GM23338 (cell line): ENCODE measurements at regions not wholly inside any gene's neighbourhood (a gene's known extent, or its start where the extent isn't known, plus 50 kb on each side); places are given as distances from the start of the nearest gene placed in this dataset.

Experiments used
- ATAC-seq: fragments of 200-7000 bp; cut with Tn5 transposase; 3 replicates; pipeline ENCODE4 v1.9.1; 2020
- DNase-seq: peaks from one replicate; pipeline ENCODE4 v3.0.0-alpha.2; 2015; ENCODE audit warnings: low spot score
- H2AFZ ChIP-seq: fragments of 200-600 bp; sonication (generic); 2 replicates; pipeline ENCODE4 v1.8.0; 2016; ENCODE audit warnings: antibody characterized with exemption, mild to moderate bottlenecking, moderate library complexity
- H3F3A ChIP-seq: fragments of 200-600 bp; sonication (generic); replicated peaks from 2 replicates; pipeline ENCODE4 v1.8.0; 2017; ENCODE audit warnings: antibody characterized with exemption, mixed run types, low read depth
- H3K27ac ChIP-seq: fragments of 200-600 bp; sonication (generic); 2 replicates; pipeline ENCODE4 v1.6.1; 2016; ENCODE audit warnings: low read depth
- H3K27me3 ChIP-seq: fragments of 200-600 bp; sonication (generic); 2 replicates; pipeline ENCODE4 v1.8.0; 2016; ENCODE audit warnings: mild to moderate bottlenecking, mixed run types, moderate library complexity; ENCODE audit not compliant: insufficient read depth
- H3K36me3 ChIP-seq: fragments of 200-600 bp; sonication (generic); 2 replicates; pipeline ENCODE4 v1.8.0; 2016; ENCODE audit warnings: mild to moderate bottlenecking; ENCODE audit not compliant: insufficient read depth
- H3K4me1 ChIP-seq: fragments of 200-600 bp; sonication (generic); 2 replicates; pipeline ENCODE4 v1.8.0; 2016; ENCODE audit warnings: mild to moderate bottlenecking, moderate library complexity; ENCODE audit not compliant: insufficient read depth
- H3K4me2 ChIP-seq: fragments of 200-600 bp; sonication (generic); 2 replicates; pipeline ENCODE4 v1.7.1; 2017; ENCODE audit warnings: mixed run types
- H3K4me3 ChIP-seq: fragments of 200-600 bp; sonication (generic); 2 replicates; pipeline ENCODE4 v1.6.1; 2016; ENCODE audit warnings: mixed run types
- H3K79me2 ChIP-seq: fragments of 200-600 bp; sonication (generic); replicated peaks from 2 replicates; pipeline ENCODE4 v1.8.0; 2017; ENCODE audit warnings: mild to moderate bottlenecking; ENCODE audit not compliant: insufficient read depth
- H3K9me2 ChIP-seq: fragments of 200-600 bp; sonication (generic); 2 replicates; pipeline ENCODE4 v1.8.0; 2017; ENCODE audit not compliant: insufficient read depth
- H4K20me1 ChIP-seq: fragments of 200-600 bp; sonication (generic); replicated peaks from 2 replicates; pipeline ENCODE4 v1.8.0; 2017; ENCODE audit warnings: mild to moderate bottlenecking; ENCODE audit not compliant: insufficient read depth
- H3K27ac Mint-ChIP-seq: 2 replicates; pipeline ENCODE4 v1.8.0; 2020; ENCODE audit warnings: inconsistent platforms, mild to moderate bottlenecking, moderate library complexity, mixed read lengths
- H3K27me3 Mint-ChIP-seq: 3 replicates; pipeline ENCODE4 v1.8.0; 2022; ENCODE audit warnings: low read depth, mild to moderate bottlenecking, moderate library complexity, mixed read lengths, inconsistent platforms; ENCODE audit not compliant: insufficient read depth, poor library complexity
- H3K36me3 Mint-ChIP-seq: 3 replicates; pipeline ENCODE4 v1.8.0; 2021; ENCODE audit warnings: low read depth, mild to moderate bottlenecking, inconsistent platforms, moderate library complexity, mixed read lengths
- H3K4me1 Mint-ChIP-seq: 3 replicates; pipeline ENCODE4 v1.8.0; 2020; ENCODE audit warnings: mild to moderate bottlenecking, inconsistent platforms, mixed read lengths
- H3K4me3 Mint-ChIP-seq: 3 replicates; pipeline ENCODE4 v1.8.0; 2021; ENCODE audit warnings: moderate library complexity, mild to moderate bottlenecking, inconsistent platforms, mixed read lengths
- H3K9me3 Mint-ChIP-seq: 3 replicates; pipeline ENCODE4 v1.8.0; 2020; ENCODE audit warnings: moderate library complexity, mild to moderate bottlenecking, inconsistent platforms, mixed read lengths
- CREB1 ChIP-seq: fragments of 250-450 bp; sonication (Bioruptor Pico); IDR thresholded peaks from 2 replicates; pipeline ENCODE4 v1.5.0; 2020; ENCODE audit warnings: low read depth, mild to moderate bottlenecking, moderate library complexity
- CTCF ChIP-seq, 2 experiments: fragments of 200-600 bp in 1 of 2; sonication (generic) in 1 of 2; conservative IDR thresholded peaks; 2 replicates each; pipeline versions ENCODE4 v1.5.1 to v1.6.1; 2016 to 2017; ENCODE audit warnings: antibody characterized with exemption in 2 of 2, low read depth in 2 of 2, mild to moderate bottlenecking in 2 of 2, moderate library complexity in 1 of 2
- JUNB ChIP-seq: IDR thresholded peaks from one replicate; pipeline ENCODE4 v1.6.1; 2016; ENCODE audit warnings: antibody characterized with exemption; ENCODE audit not compliant: unreplicated experiment
- NANOG ChIP-seq: IDR thresholded peaks from 2 replicates; pipeline ENCODE4 v1.6.1; 2016; ENCODE audit warnings: antibody characterized with exemption, borderline replicate concordance
- REST ChIP-seq: IDR thresholded peaks from one replicate; pipeline ENCODE4 v1.6.1; 2018; ENCODE audit warnings: antibody characterized with exemption; ENCODE audit not compliant: unreplicated experiment
- ZNF331 ChIP-seq: fragments of 250-450 bp; sonication (Bioruptor Pico); IDR thresholded peaks from 2 replicates; pipeline ENCODE4 v1.5.0; 2020; ENCODE audit warnings: low read depth, mild to moderate bottlenecking, moderate library complexity
- ZNF462 ChIP-seq: fragments of 250-450 bp; sonication (Bioruptor Pico); IDR thresholded peaks from 2 replicates; pipeline ENCODE4 v1.5.0; 2020; ENCODE audit warnings: mild to moderate bottlenecking, moderate library complexity

GRCh38 chr4:152097371-152097770, 336.6 kb upstream of the GATB start:
- TF ChIP-seq NANOG, result no peak
- TF ChIP-seq ZNF331 (CRISPR knock-in tag), result no peak
- TF ChIP-seq REST, result no peak
- TF ChIP-seq JUNB, result no peak
- TF ChIP-seq CREB1 (CRISPR knock-in tag), result no peak
- no peak for TF ChIP-seq ZNF462
- no peak for TF ChIP-seq CTCF (conservative IDR thresholded peaks at IDR 0.05; ENCODE audit: low read depth in 2 of 2)
- Mint-ChIP-seq H3K4me3 (no peak overlapping the region), H3K36me3 (no peaks in the 10 kb centered on the region), H3K9me3 (no peaks in the 10 kb centered on the region), H3K27me3 (peaks cover 3% of the 10 kb centered on the region), H3K4me1 (peaks cover 12% of the 10 kb centered on the region), H3K27ac (no peak overlapping the region)
- Histone ChIP-seq H3K9me2 (peaks cover 4% of the 10 kb centered on the region; the same call in 1 of the 2 replicates), H3F3A (no peaks in the 10 kb centered on the region), H3K27me3 (no peaks in the 10 kb centered on the region), H3K79me2 (no peaks in the 10 kb centered on the region), H3K36me3 (no peaks in the 10 kb centered on the region), H3K4me3 (no peak overlapping the region), H3K4me2 (no peak overlapping the region), H4K20me1 (no peaks in the 10 kb centered on the region), H3K27ac (no peak overlapping the region), H3K4me1 (peaks cover 7% of the 10 kb centered on the region; the same call in 1 of the 2 replicates), H2AFZ (no peak overlapping the region)
- ATAC-seq, result no peak
- DNase-seq, result no peak
